H9 (cell line): ENCODE measurements at regions not wholly inside any gene's neighbourhood (a gene's known extent, or its start where the extent isn't known, plus 50 kb on each side); places are given as distances from the start of the nearest gene placed in this dataset.

ENCODE experiments used
- DNase-seq: peaks from one replicate; pipeline ENCODE4 v3.0.0-alpha.2; 2017
- H2AFZ ChIP-seq: one replicate; pipeline ENCODE4 v1.6.1; 2013; ENCODE audit warnings: mild to moderate bottlenecking, low read length, control low read depth, moderate library complexity
- H2AK5ac ChIP-seq: 2 replicates; pipeline ENCODE4 v1.6.1; 2013; ENCODE audit warnings: low read length, control low read depth, mixed read lengths; ENCODE audit not compliant: insufficient read length
- H2BK120ac ChIP-seq: one replicate; pipeline ENCODE4 v1.6.1; 2013; ENCODE audit warnings: low read depth, mild to moderate bottlenecking, low read length, control low read depth, inconsistent platforms; ENCODE audit not compliant: poor library complexity, severe bottlenecking
- H2BK12ac ChIP-seq: 2 replicates; pipeline ENCODE4 v1.6.1; 2013; ENCODE audit warnings: low read length, control low read depth, mixed read lengths, low read depth; ENCODE audit not compliant: insufficient read length
- H2BK15ac ChIP-seq: 2 replicates; pipeline ENCODE4 v1.6.1; 2013; ENCODE audit warnings: low read depth, low read length, control low read depth
- H2BK20ac ChIP-seq: one replicate; pipeline ENCODE4 v1.6.1; 2013; ENCODE audit warnings: low read depth, mild to moderate bottlenecking, low read length, control low read depth, inconsistent platforms; ENCODE audit not compliant: poor library complexity, severe bottlenecking
- H2BK5ac ChIP-seq: 2 replicates; pipeline ENCODE4 v1.6.1; 2013; ENCODE audit warnings: low read length, control low read depth, mixed read lengths; ENCODE audit not compliant: insufficient read length
- H3K14ac ChIP-seq: 2 replicates; pipeline ENCODE4 v1.6.1; 2013; ENCODE audit warnings: low read length, control low read depth; ENCODE audit not compliant: insufficient read depth
- H3K18ac ChIP-seq: 2 replicates; pipeline ENCODE4 v1.6.1; 2013; ENCODE audit warnings: low read depth, mild to moderate bottlenecking, mixed read lengths, low read length, control low read depth; ENCODE audit not compliant: insufficient read length
- H3K23ac ChIP-seq: 2 replicates; pipeline ENCODE4 v1.6.1; 2013; ENCODE audit warnings: low read length, control low read depth, mixed read lengths, low read depth; ENCODE audit not compliant: insufficient read length
- H3K23me2 ChIP-seq: 2 replicates; pipeline ENCODE4 v1.6.1; 2013; ENCODE audit warnings: low read depth, mild to moderate bottlenecking, mixed read lengths, low read length, control low read depth; ENCODE audit not compliant: insufficient read length, poor library complexity, severe bottlenecking
- H3K27ac ChIP-seq: 2 replicates; pipeline ENCODE4 v1.5.1; 2013; ENCODE audit warnings: low read length, control low read depth, mixed read lengths, low read depth; ENCODE audit not compliant: insufficient read length
- H3K27me3 ChIP-seq: 2 replicates; pipeline ENCODE4 v1.6.1; 2013; ENCODE audit warnings: low read length, control low read depth, inconsistent platforms; ENCODE audit not compliant: insufficient read depth
- H3K4ac ChIP-seq: 2 replicates; pipeline ENCODE4 v1.6.1; 2013; ENCODE audit warnings: low read depth, mild to moderate bottlenecking, control low read depth, inconsistent platforms, low read length, moderate library complexity
- H3K4me1 ChIP-seq: 2 replicates; pipeline ENCODE4 v1.6.1; 2013; ENCODE audit warnings: low read length, control low read depth, inconsistent platforms; ENCODE audit not compliant: insufficient read depth
- H3K4me2 ChIP-seq: 2 replicates; pipeline ENCODE4 v1.6.1; 2013; ENCODE audit warnings: low read length, control low read depth, mixed read lengths; ENCODE audit not compliant: insufficient read length, insufficient read depth
- H3K56ac ChIP-seq: 2 replicates; pipeline ENCODE4 v1.6.1; 2013; ENCODE audit warnings: low read depth, mild to moderate bottlenecking, mixed read lengths, low read length, control low read depth; ENCODE audit not compliant: insufficient read length
- H3K79me1 ChIP-seq: 2 replicates; pipeline ENCODE4 v1.6.1; 2013; ENCODE audit warnings: low read depth, mild to moderate bottlenecking, moderate library complexity, low read length, control low read depth, inconsistent platforms; ENCODE audit not compliant: insufficient read depth, poor library complexity, severe bottlenecking
- H3K79me2 ChIP-seq: 2 replicates; pipeline ENCODE4 v1.6.1; 2013; ENCODE audit warnings: low read length, control low read depth, inconsistent platforms; ENCODE audit not compliant: insufficient read depth
- H3K9ac ChIP-seq: 2 replicates; pipeline ENCODE4 v1.6.1; 2013; ENCODE audit warnings: low read length, control low read depth, mixed read lengths; ENCODE audit not compliant: insufficient read length; ENCODE audit errors: extremely low read depth
- H3K9me3 ChIP-seq: one replicate; pipeline ENCODE4 v1.6.1; 2013; ENCODE audit warnings: low read depth, low read length, inconsistent platforms; ENCODE audit not compliant: control insufficient read depth
- H3T11ph ChIP-seq: one replicate; pipeline ENCODE4 v1.6.1; 2013; ENCODE audit warnings: mild to moderate bottlenecking, low read length, control low read depth, inconsistent platforms
- H4K20me1 ChIP-seq: one replicate; pipeline ENCODE4 v1.6.1; 2013; ENCODE audit not compliant: control insufficient read depth, insufficient read length, insufficient read depth
- H4K5ac ChIP-seq: 2 replicates; pipeline ENCODE4 v1.6.1; 2013; ENCODE audit warnings: low read depth, mild to moderate bottlenecking, mixed read lengths, low read length, control low read depth; ENCODE audit not compliant: insufficient read length
- H4K8ac ChIP-seq: replicated peaks from 2 replicates; pipeline ENCODE4 v1.6.1; 2013; ENCODE audit warnings: low read length, control low read depth, mixed read lengths, low read depth; ENCODE audit not compliant: insufficient read length
- H4K91ac ChIP-seq: 2 replicates; pipeline ENCODE4 v1.6.1; 2013; ENCODE audit warnings: low read depth, mild to moderate bottlenecking, moderate library complexity, mixed read lengths, low read length, control low read depth; ENCODE audit not compliant: insufficient read length
- H3K27ac Mint-ChIP-seq, 3 experiments: 2 replicates in 2 of 3; 3 replicates in 1 of 3; pipeline ENCODE4 v1.8.0; 2020 to 2021; ENCODE audit warnings: mixed read lengths in 3 of 3, mild to moderate bottlenecking in 1 of 3, moderate library complexity in 1 of 3
- H3K27me3 Mint-ChIP-seq: 2 replicates; pipeline ENCODE4 v1.8.0; 2021; ENCODE audit warnings: low read depth, mild to moderate bottlenecking, moderate library complexity, mixed read lengths
- H3K36me3 Mint-ChIP-seq, 3 experiments: 2 replicates in 2 of 3; 3 replicates in 1 of 3; pipeline ENCODE4 v1.8.0; 2020 to 2021; ENCODE audit warnings: low read depth in 3 of 3, mixed read lengths in 3 of 3; ENCODE audit not compliant: insufficient read depth in 1 of 3
- H3K4me1 Mint-ChIP-seq, 2 experiments: 2 replicates each; pipeline ENCODE4 v1.8.0; 2020; ENCODE audit warnings: mixed read lengths in 2 of 2
- H3K4me3 Mint-ChIP-seq, 2 experiments: 2 replicates in 1 of 2; 3 replicates in 1 of 2; pipeline ENCODE4 v1.8.0; 2020 to 2021; ENCODE audit warnings: mild to moderate bottlenecking in 2 of 2, mixed read lengths in 2 of 2, moderate library complexity in 1 of 2
- H3K9me3 Mint-ChIP-seq, 2 experiments: 2 replicates in 1 of 2; 3 replicates in 1 of 2; pipeline ENCODE4 v1.8.0; 2020; ENCODE audit warnings: mild to moderate bottlenecking in 2 of 2, mixed read lengths in 2 of 2, moderate library complexity in 1 of 2
- WGBS: extraction: QIAGEN DNeasy Blood & Tissue Kit; methylation state at CpG from one replicate; pipeline ENCODE4 v1.1.7; 2013; ENCODE audit warnings: missing lambda C conversion rate, low lambda C conversion rate, mixed read lengths; ENCODE audit not compliant: insufficient read length; ENCODE audit errors: extremely low coverage; 5-methylcytosine and 5-hydroxymethylcytosine counted together
- TF ChIP-seq, protein P1 (sequence below): fragments of 200-600 bp; sonication (generic); conservative IDR thresholded peaks from 3 replicates; pipeline ENCODE4 v1.8.0; 2021; ENCODE audit warnings: antibody characterized with exemption, mild to moderate bottlenecking

GRCh38 chr2:123696021-123696420, 329.1 kb upstream of the CNTNAP5 start:
- Histone ChIP-seq H4K8ac (no peak overlapping the region), H3T11ph (no peak overlapping the region), H3K27ac (no peak overlapping the region), H3K9me3 (no peaks in the 10 kb centered on the region), H3K23ac (no peak overlapping the region), H2BK5ac (no peak overlapping the region), H3K14ac (no peak overlapping the region), H3K9ac (no peak overlapping the region), H4K91ac (no peak overlapping the region), H3K4me2 (no peak overlapping the region), H2BK120ac (no peak overlapping the region), H2BK15ac (no peak overlapping the region), H3K4me1 (no peaks in the 10 kb centered on the region; the same call in 1 of the 2 replicates), H3K18ac (no peak overlapping the region), H3K79me1 (no peaks in the 10 kb centered on the region), H4K20me1 (no peaks in the 10 kb centered on the region), H3K79me2 (no peaks in the 10 kb centered on the region), H2BK20ac (no peak overlapping the region), H2BK12ac (no peak overlapping the region), H4K5ac (no peak overlapping the region), H2AK5ac (no peak overlapping the region), H3K4ac (no peak overlapping the region), H3K23me2 (no peaks in the 10 kb centered on the region), H3K27me3 (no peaks in the 10 kb centered on the region), H2AFZ (no peak overlapping the region), H3K56ac (no peak overlapping the region)
- no peaks in the 10 kb centered on the region for H3K27me3 Mint-ChIP-seq
- TF ChIP-seq, protein P1, sequence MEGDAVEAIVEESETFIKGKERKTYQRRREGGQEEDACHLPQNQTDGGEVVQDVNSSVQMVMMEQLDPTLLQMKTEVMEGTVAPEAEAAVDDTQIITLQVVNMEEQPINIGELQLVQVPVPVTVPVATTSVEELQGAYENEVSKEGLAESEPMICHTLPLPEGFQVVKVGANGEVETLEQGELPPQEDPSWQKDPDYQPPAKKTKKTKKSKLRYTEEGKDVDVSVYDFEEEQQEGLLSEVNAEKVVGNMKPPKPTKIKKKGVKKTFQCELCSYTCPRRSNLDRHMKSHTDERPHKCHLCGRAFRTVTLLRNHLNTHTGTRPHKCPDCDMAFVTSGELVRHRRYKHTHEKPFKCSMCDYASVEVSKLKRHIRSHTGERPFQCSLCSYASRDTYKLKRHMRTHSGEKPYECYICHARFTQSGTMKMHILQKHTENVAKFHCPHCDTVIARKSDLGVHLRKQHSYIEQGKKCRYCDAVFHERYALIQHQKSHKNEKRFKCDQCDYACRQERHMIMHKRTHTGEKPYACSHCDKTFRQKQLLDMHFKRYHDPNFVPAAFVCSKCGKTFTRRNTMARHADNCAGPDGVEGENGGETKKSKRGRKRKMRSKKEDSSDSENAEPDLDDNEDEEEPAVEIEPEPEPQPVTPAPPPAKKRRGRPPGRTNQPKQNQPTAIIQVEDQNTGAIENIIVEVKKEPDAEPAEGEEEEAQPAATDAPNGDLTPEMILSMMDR = no peak
- H3K4me1 Mint-ChIP-seq = peaks cover 13 to 14% of the 10 kb centered on the region in 2 experiments
- peaks cover 0 to under 1% (median 0%) of the 10 kb centered on the region in 3 experiments; a peak in 1 of 7 replicates for H3K36me3 Mint-ChIP-seq
- no peak overlapping the region for H3K4me3 Mint-ChIP-seq
- no CpG with 5 or more reads among the region's 4 CpGs for WGBS
- no peak for DNase-seq
- H3K27ac Mint-ChIP-seq = no peak overlapping the region
- H3K9me3 Mint-ChIP-seq = no peaks in the 10 kb centered on the region
